ENCODE measurements at regions not wholly inside any gene's neighbourhood (a gene's known extent, or its start where the extent isn't known, plus 50 kb on each side); places are given as distances from the start of the nearest gene placed in this dataset.

DNA sequence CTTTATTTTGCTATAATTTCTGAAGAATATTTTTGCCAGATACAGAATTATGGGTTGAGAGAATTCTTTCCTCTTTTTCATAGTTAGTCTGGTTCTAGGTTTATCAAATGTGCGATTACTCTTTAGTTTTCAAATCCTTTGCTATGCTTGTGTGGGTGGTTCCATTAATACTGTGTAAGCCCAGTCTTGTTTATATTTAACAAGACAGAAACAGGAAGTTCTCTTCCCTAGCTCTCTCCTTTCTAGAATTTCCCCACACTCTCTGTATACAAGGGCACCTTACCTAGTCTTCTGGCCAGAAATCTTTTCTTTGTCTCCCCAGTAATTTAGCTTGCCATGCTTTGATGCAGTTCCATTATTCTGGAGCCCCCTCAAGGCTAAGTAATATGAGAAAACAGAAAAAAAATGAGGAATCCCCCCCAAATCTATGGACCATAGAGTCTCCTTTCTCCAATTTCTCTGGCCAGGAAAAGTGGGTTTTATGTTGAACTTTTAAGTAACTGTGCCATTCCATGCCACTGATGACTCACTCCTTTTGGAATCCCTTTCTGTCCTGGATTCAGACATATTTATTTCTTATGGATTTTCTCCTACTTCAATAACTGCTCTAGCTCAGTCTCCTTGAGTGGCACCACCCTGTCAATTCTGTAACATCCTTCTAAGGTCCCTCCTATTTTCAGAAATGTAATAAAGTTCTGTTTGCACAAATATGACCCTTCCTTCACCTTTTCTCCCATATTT lies 1714.1 kb downstream of the EFNA5 start:
- Histone ChIP-seq H3K4me1 (no peaks in the 10 kb centered on the region), H3K9me3 (no peaks in the 10 kb centered on the region), H3K4me3 (no peak overlapping the region), H3K27me3 (ENCODE audit: insufficient read depth in 3 of 3, low read length in 2 of 3) (no peaks in the 10 kb centered on the region), H3K27ac (no peak overlapping the region), H3K36me3 (ENCODE audit: insufficient read depth in 1 of 2, low read depth in 1 of 2) (no peaks in the 10 kb centered on the region)
- intact Hi-C loops (cut with DNase I): no loop called here
- TF ChIP-seq, protein P1, sequence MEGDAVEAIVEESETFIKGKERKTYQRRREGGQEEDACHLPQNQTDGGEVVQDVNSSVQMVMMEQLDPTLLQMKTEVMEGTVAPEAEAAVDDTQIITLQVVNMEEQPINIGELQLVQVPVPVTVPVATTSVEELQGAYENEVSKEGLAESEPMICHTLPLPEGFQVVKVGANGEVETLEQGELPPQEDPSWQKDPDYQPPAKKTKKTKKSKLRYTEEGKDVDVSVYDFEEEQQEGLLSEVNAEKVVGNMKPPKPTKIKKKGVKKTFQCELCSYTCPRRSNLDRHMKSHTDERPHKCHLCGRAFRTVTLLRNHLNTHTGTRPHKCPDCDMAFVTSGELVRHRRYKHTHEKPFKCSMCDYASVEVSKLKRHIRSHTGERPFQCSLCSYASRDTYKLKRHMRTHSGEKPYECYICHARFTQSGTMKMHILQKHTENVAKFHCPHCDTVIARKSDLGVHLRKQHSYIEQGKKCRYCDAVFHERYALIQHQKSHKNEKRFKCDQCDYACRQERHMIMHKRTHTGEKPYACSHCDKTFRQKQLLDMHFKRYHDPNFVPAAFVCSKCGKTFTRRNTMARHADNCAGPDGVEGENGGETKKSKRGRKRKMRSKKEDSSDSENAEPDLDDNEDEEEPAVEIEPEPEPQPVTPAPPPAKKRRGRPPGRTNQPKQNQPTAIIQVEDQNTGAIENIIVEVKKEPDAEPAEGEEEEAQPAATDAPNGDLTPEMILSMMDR (IDR thresholded peaks at IDR 0.05): no peak
- 78 to 89% (median 85%) methylated on average over 1 of the region's 1 CpG for WGBS, 3 donors
- ATAC-seq (no peak), DNase-seq (no peak)

DNA sequence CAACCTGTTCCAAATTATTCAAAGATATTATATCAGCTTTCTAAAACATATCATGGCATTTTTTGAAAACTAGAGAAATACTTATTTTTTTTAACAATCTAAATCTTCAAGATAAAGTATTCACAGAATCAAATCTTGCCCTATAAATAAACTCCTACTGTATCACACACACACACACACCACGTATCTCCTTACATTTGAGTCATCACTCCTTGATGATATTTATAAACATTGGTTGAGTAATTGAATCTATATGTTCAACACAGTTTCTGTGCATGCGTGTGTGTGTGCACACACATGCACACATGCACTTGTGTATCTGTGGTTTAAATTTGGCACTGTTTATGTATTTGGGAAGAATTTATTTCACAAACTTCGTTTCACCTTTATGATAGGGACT lies 1716.4 kb downstream of the EFNA5 start:
- 73 to 79% (median 77%) methylated on average over 3 of the region's 3 CpGs for WGBS, 3 donors
- Histone ChIP-seq H3K27me3 (ENCODE audit: insufficient read depth in 3 of 3, low read length in 2 of 3) (no peaks in the 10 kb centered on the region), H3K27ac (no peak overlapping the region), H3K4me3 (no peak overlapping the region), H3K4me1 (no peaks in the 10 kb centered on the region), H3K9me3 (no peaks in the 10 kb centered on the region), H3K36me3 (ENCODE audit: insufficient read depth in 1 of 2, low read depth in 1 of 2) (no peaks in the 10 kb centered on the region)
- no peak for DNase-seq
- intact Hi-C loops (cut with DNase I): no loop called here
- ATAC-seq: no peak
- TF ChIP-seq, protein P1 (IDR thresholded peaks at IDR 0.05): no peak

DNA sequence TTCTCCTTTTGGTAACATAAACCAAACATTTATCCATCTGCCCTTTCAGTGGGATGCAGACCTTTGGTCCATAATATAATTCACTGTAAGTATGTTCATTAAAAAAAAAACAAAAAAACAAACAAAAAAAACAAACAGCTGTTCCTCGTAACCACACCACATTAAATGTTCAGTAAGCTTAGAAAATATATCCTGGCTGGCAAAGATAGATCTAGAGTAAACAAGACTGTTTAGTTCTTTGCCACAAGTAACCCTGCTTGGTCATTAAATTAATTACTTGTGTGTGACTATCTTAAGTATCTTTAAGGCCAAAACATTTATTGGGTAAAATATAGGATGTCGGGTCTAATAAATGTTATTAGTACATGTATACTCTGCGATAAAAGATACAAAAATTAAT lies 1717.1 kb downstream of the EFNA5 start:
- Histone ChIP-seq H3K9me3 (no peaks in the 10 kb centered on the region), H3K27ac (no peak overlapping the region), H3K4me1 (no peaks in the 10 kb centered on the region), H3K4me3 (no peak overlapping the region), H3K36me3 (ENCODE audit: insufficient read depth in 1 of 2, low read depth in 1 of 2) (no peaks in the 10 kb centered on the region), H3K27me3 (ENCODE audit: insufficient read depth in 3 of 3, low read length in 2 of 3) (no peaks in the 10 kb centered on the region)
- intact Hi-C loops (cut with DNase I): no loop called here
- TF ChIP-seq, protein P1 (IDR thresholded peaks at IDR 0.05): no peak
- no peak for DNase-seq
- WGBS, 3 donors: 80 to 88% (median 82%) methylated on average over 3 of the region's 3 CpGs
- ATAC-seq: no peak

DNA sequence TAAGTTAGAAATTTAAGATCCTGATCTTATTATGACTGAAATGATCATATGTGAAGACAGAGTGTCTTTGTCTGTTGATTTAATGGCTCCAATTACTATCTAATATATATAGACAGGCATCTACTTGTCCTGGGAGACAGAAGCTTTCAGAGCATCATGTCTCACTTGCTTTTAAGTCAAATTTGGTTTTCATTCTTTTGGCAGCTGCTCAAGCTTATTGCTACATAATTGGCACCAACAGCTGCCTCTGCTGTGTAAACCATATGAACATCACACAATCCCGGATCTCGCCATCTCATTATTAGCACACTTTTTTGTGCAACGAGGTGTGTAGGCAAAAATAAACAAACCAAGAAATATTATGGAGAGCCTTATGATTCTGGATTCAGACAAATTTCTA lies 1717.9 kb downstream of the EFNA5 start:
- ATAC-seq (no peak), DNase-seq (no peak)
- no peaks in the 10 kb centered on the region for H3K27me3 ChIP-seq (ENCODE audit: insufficient read depth in 3 of 3, low read length in 2 of 3)
- H3K36me3 ChIP-seq (ENCODE audit: insufficient read depth in 1 of 2, low read depth in 1 of 2): no peaks in the 10 kb centered on the region
- intact Hi-C loops (cut with DNase I): no loop called here
- H3K27ac ChIP-seq: no peak overlapping the region
- H3K4me1 ChIP-seq: no peaks in the 10 kb centered on the region
- H3K9me3 ChIP-seq: no peaks in the 10 kb centered on the region
- 29 to 35% (median 31%) methylated on average over 3 of the region's 3 CpGs for WGBS, 3 donors
- no peak overlapping the region for H3K4me3 ChIP-seq
- TF ChIP-seq, protein P1 (IDR thresholded peaks at IDR 0.05): no peak

DNA sequence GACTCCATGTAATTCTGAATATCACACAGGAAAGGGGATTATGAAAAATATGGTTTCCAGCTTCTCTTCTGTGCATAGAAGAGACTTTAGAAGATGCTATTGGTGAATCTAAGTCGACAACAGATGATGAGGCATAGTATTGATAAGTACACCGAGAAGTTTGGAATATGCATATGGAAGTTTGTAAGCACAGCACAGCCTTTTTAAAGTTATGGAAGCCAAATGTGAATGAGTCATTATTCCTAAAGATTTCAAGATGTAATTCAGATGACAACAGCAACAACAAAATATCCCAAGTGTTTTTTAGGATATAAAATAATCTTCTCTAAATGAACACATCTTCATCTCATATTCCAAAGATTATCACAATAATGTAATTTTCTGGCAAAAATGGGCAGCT lies 1723.3 kb downstream of the EFNA5 start:
- Histone ChIP-seq H3K4me3 (no peak overlapping the region), H3K27me3 (ENCODE audit: insufficient read depth in 3 of 3, low read length in 2 of 3) (no peaks in the 10 kb centered on the region), H3K27ac (no peak overlapping the region), H3K4me1 (no peaks in the 10 kb centered on the region), H3K36me3 (ENCODE audit: insufficient read depth in 1 of 2, low read depth in 1 of 2) (no peaks in the 10 kb centered on the region), H3K9me3 (no peaks in the 10 kb centered on the region)
- no peak for DNase-seq
- TF ChIP-seq, protein P1 (IDR thresholded peaks at IDR 0.05): no peak
- intact Hi-C loops (cut with DNase I): no loop called here
- 88 to 91% (median 90%) methylated on average over 2 of the region's 2 CpGs for WGBS, 3 donors
- ATAC-seq: no peak
